ENCODE measurements at regions not wholly inside any gene's neighbourhood (a gene's known extent, or its start where the extent isn't known, plus 50 kb on each side); places are given as distances from the start of the nearest gene placed in this dataset.

DNA sequence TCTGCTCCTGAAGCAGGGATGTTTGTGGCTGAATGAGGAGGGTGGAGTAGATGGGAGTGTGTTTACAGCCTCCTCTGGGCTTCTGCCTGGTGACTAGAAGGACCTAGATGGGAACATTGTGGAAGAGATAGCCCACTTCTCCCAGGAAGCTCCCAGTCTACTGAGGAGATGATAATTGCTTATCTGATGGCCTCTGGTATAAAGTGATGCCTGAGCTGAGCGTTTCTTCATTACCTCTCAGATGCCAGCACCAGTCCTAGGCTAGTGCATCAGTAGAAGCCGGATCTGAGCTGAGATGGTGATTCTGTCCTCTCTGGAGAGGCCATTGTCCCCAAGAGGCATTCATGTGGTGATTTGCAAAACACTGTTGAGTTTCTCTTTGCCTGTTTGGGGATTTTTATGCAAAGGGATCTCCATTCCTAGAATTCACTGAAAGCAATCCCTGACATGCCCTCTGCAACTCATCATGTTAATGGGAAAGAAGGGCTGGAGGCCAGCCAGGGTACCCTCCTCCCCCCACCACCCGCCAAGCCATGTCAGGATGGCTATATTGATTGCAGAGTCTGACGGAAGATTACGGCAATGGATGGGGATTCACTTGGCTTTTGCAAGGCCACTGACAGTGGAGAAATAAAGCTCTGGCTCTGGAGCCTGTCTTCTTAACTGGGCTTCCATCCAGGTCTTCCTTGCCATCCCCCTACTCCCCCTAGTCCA is 166.4 kb upstream of the ROPN1 start:
- H3K4me1 Mint-ChIP-seq = no peaks in the 10 kb centered on the region
- no peak overlapping the region for H3K4me3 Mint-ChIP-seq
- Histone ChIP-seq H3K4me1 (ENCODE audit: control insufficient read depth in 1 of 2, extremely low read depth in 1 of 2, insufficient read depth in 2 of 2, low read length in 2 of 2) (no peaks in the 10 kb centered on the region), H3K9me3 (no peaks in the 10 kb centered on the region), H3K4me3 (ENCODE audit: control insufficient read depth in 1 of 2, extremely low read depth in 1 of 2, low read length in 1 of 2) (no peak overlapping the region), H3K36me3 (ENCODE audit: control insufficient read depth in 2 of 2, extremely low read depth in 1 of 2, insufficient read depth in 1 of 2, low read length in 1 of 2) (no peaks in the 10 kb centered on the region), H3K27ac (ENCODE audit: low read length) (no peak overlapping the region), H3K27me3 (replicated peaks in 1 of 2; ENCODE audit: control insufficient read depth in 2 of 2, extremely low read depth in 1 of 2, insufficient read depth in 2 of 2, low read length in 1 of 2) (peaks cover 0 to 4% of the 10 kb centered on the region in 2 experiments)
- ChIA-PET CTCF (no interaction called here), POLR2A (no interaction called here)
- 79% methylated on average over 4 of the region's 5 CpGs for WGBS (ENCODE audit: insufficient coverage)
- H3K27ac Mint-ChIP-seq = no peak overlapping the region
- ATAC-seq (replicated peaks in 1 of 4) = no peak
- H3K36me3 Mint-ChIP-seq = no peaks in the 10 kb centered on the region
- DNase-seq = no peak
- peaks cover 10 to 13% of the 10 kb centered on the region in 2 donors for H3K27me3 Mint-ChIP-seq
- no peaks in the 10 kb centered on the region for H3K9me3 Mint-ChIP-seq

- H3K27me3 Mint-ChIP-seq = peaks cover 9 to 10% of the 10 kb centered on the region in 2 donors
- no peaks in the 10 kb centered on the region for H3K36me3 ChIP-seq (ENCODE audit: control insufficient read depth in 2 of 2, extremely low read depth in 1 of 2, insufficient read depth in 1 of 2, low read length in 1 of 2)
- ChIA-PET POLR2A (no interaction called here), CTCF (no interaction called here)
- H3K36me3 Mint-ChIP-seq = no peaks in the 10 kb centered on the region
- 83% methylated on average over 1 of the region's 2 CpGs for whole genome bisulfite sequencing (ENCODE audit: insufficient coverage)
- H3K9me3 Mint-ChIP-seq = no peaks in the 10 kb centered on the region
- no peak for DNase-seq
- no peaks in the 10 kb centered on the region for H3K4me1 Mint-ChIP-seq
- no peak overlapping the region for H3K27ac ChIP-seq (ENCODE audit: low read length)
- ATAC-seq (replicated peaks in 1 of 4) = no peak
- no peak overlapping the region for H3K4me3 ChIP-seq (ENCODE audit: control insufficient read depth in 1 of 2, extremely low read depth in 1 of 2, low read length in 1 of 2)
- peaks cover 0 to 4% of the 10 kb centered on the region in 2 experiments for H3K27me3 ChIP-seq (replicated peaks in 1 of 2; ENCODE audit: control insufficient read depth in 2 of 2, extremely low read depth in 1 of 2, insufficient read depth in 2 of 2, low read length in 1 of 2)
- H3K4me3 Mint-ChIP-seq = no peak overlapping the region
- no peaks in the 10 kb centered on the region for H3K9me3 ChIP-seq
- H3K4me1 ChIP-seq (ENCODE audit: control insufficient read depth in 1 of 2, extremely low read depth in 1 of 2, insufficient read depth in 2 of 2, low read length in 2 of 2) = no peaks in the 10 kb centered on the region
- no peak overlapping the region for H3K27ac Mint-ChIP-seq
Observed at GRCh38 chr3:124161448-124161847, 169.5 kb upstream of the ROPN1 start.

- CTCF ChIA-PET = no interaction called here
- ATAC-seq (replicated peaks in 1 of 4) = no peak
- H3K9me3 ChIP-seq = no peaks in the 10 kb centered on the region
- no peak overlapping the region for H3K4me3 ChIP-seq (ENCODE audit: control insufficient read depth in 1 of 2, extremely low read depth in 1 of 2, low read length in 1 of 2)
- no peaks in the 10 kb centered on the region for H3K4me1 ChIP-seq (ENCODE audit: control insufficient read depth in 1 of 2, extremely low read depth in 1 of 2, insufficient read depth in 2 of 2, low read length in 2 of 2)
- Mint-ChIP-seq H3K36me3 (no peaks in the 10 kb centered on the region), H3K27me3 (no peaks in the 10 kb centered on the region), H3K4me3 (no peak overlapping the region), H3K27ac (no peak overlapping the region), H3K9me3 (no peaks in the 10 kb centered on the region), H3K4me1 (no peaks in the 10 kb centered on the region)
- POLR2A ChIA-PET = no interaction called here
- no peaks in the 10 kb centered on the region for H3K36me3 ChIP-seq (ENCODE audit: control insufficient read depth in 2 of 2, extremely low read depth in 1 of 2, insufficient read depth in 1 of 2, low read length in 1 of 2)
- DNase-seq = no peak
- H3K27me3 ChIP-seq (replicated peaks in 1 of 2; ENCODE audit: control insufficient read depth in 2 of 2, extremely low read depth in 1 of 2, insufficient read depth in 2 of 2, low read length in 1 of 2) = no peaks in the 10 kb centered on the region
- H3K27ac ChIP-seq (ENCODE audit: low read length) = no peak overlapping the region
Observed at GRCh38 chr3:124163689-124164088, 171.8 kb upstream of the ROPN1 start.

DNA sequence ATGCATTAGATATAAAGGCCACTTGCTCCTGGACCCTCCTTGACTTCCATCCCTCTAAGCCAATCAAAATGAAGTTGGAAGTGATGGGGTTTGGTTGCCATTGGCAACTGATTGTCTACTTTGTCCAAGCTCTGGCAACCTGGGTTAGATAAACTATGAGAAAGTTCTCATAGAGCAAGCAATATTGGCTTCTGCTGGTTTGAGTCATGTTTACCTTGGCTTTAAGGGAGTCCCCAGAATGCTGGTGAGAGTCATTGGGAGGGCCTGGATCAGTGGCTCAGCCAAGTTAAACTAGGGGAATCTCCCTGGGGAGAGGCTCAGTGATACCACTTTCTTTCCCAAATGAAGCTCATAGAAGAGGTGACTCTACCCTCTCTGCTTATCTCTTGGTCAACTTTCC is 176.3 kb upstream of the ROPN1 start:
- Mint-ChIP-seq H3K27me3 (no peaks in the 10 kb centered on the region), H3K4me1 (no peaks in the 10 kb centered on the region), H3K9me3 (no peaks in the 10 kb centered on the region), H3K36me3 (no peaks in the 10 kb centered on the region), H3K4me3 (no peak overlapping the region), H3K27ac (no peak overlapping the region)
- no peak for DNase-seq
- CTCF ChIA-PET = no interaction called here
- ATAC-seq (replicated peaks in 1 of 4) = no peak
- Histone ChIP-seq H3K27ac (ENCODE audit: low read length) (no peak overlapping the region), H3K36me3 (ENCODE audit: control insufficient read depth in 2 of 2, extremely low read depth in 1 of 2, insufficient read depth in 1 of 2, low read length in 1 of 2) (no peaks in the 10 kb centered on the region), H3K27me3 (replicated peaks in 1 of 2; ENCODE audit: control insufficient read depth in 2 of 2, extremely low read depth in 1 of 2, insufficient read depth in 2 of 2, low read length in 1 of 2) (no peaks in the 10 kb centered on the region), H3K4me3 (ENCODE audit: control insufficient read depth in 1 of 2, extremely low read depth in 1 of 2, low read length in 1 of 2) (no peak overlapping the region), H3K4me1 (ENCODE audit: control insufficient read depth in 1 of 2, extremely low read depth in 1 of 2, insufficient read depth in 2 of 2, low read length in 2 of 2) (no peaks in the 10 kb centered on the region), H3K9me3 (no peaks in the 10 kb centered on the region)
- POLR2A ChIA-PET = no interaction called here

- H3K27ac Mint-ChIP-seq = no peak overlapping the region
- no peaks in the 10 kb centered on the region for H3K4me1 Mint-ChIP-seq
- Histone ChIP-seq H3K27me3 (replicated peaks in 1 of 2; ENCODE audit: control insufficient read depth in 2 of 2, extremely low read depth in 1 of 2, insufficient read depth in 2 of 2, low read length in 1 of 2) (no peaks in the 10 kb centered on the region), H3K4me3 (ENCODE audit: control insufficient read depth in 1 of 2, extremely low read depth in 1 of 2, low read length in 1 of 2) (no peak overlapping the region), H3K27ac (ENCODE audit: low read length) (no peak overlapping the region), H3K4me1 (ENCODE audit: control insufficient read depth in 1 of 2, extremely low read depth in 1 of 2, insufficient read depth in 2 of 2, low read length in 2 of 2) (no peaks in the 10 kb centered on the region), H3K9me3 (no peaks in the 10 kb centered on the region), H3K36me3 (ENCODE audit: control insufficient read depth in 2 of 2, extremely low read depth in 1 of 2, insufficient read depth in 1 of 2, low read length in 1 of 2) (no peaks in the 10 kb centered on the region)
- POLR2A ChIA-PET = interaction anchor here in 1 of 2 donors (0.6 kb wide), 1 partner anchor 8 kb away, joined by 9 read pairs; no protein-coding TSS in a partner anchor
- WGBS (ENCODE audit: insufficient coverage) = no CpG with 5 or more reads among the region's 2 CpGs
- no peak overlapping the region for H3K4me3 Mint-ChIP-seq
- CTCF ChIA-PET = no interaction called here
- H3K36me3 Mint-ChIP-seq = no peaks in the 10 kb centered on the region
- DNase-seq (no peak), ATAC-seq (replicated peaks in 1 of 4) (no peak)
- peaks cover 0 to 1% of the 10 kb centered on the region in 2 donors for H3K27me3 Mint-ChIP-seq
- H3K9me3 Mint-ChIP-seq = peaks cover 0 to 3% (median 0%) of the 10 kb centered on the region in 3 donors
Observed at GRCh38 chr3:124172283-124172682, 180.4 kb upstream of the ROPN1 start.

GRCh38 chr3:124172816-124173215 is 180.9 kb upstream of the ROPN1 start:
- POLR2A ChIA-PET = interaction anchor here in 1 of 2 donors (0.7 kb wide), 1 partner anchor 391 kb away, joined by 4 read pairs; no protein-coding TSS in a partner anchor
- Histone ChIP-seq H3K36me3 (ENCODE audit: control insufficient read depth in 2 of 2, extremely low read depth in 1 of 2, insufficient read depth in 1 of 2, low read length in 1 of 2) (no peaks in the 10 kb centered on the region), H3K4me1 (ENCODE audit: control insufficient read depth in 1 of 2, extremely low read depth in 1 of 2, insufficient read depth in 2 of 2, low read length in 2 of 2) (no peaks in the 10 kb centered on the region), H3K27me3 (replicated peaks in 1 of 2; ENCODE audit: control insufficient read depth in 2 of 2, extremely low read depth in 1 of 2, insufficient read depth in 2 of 2, low read length in 1 of 2) (no peaks in the 10 kb centered on the region), H3K9me3 (no peaks in the 10 kb centered on the region), H3K4me3 (ENCODE audit: control insufficient read depth in 1 of 2, extremely low read depth in 1 of 2, low read length in 1 of 2) (no peak overlapping the region), H3K27ac (ENCODE audit: low read length) (no peak overlapping the region)
- DNase-seq (no peak), ATAC-seq (replicated peaks in 1 of 4) (no peak)
- Mint-ChIP-seq H3K4me3 (no peak overlapping the region), H3K27ac (no peak overlapping the region), H3K36me3 (no peaks in the 10 kb centered on the region), H3K4me1 (no peaks in the 10 kb centered on the region), H3K9me3 (peaks cover 0 to 3% (median 0%) of the 10 kb centered on the region in 3 donors), H3K27me3 (peaks cover 0 to 5% of the 10 kb centered on the region in 2 donors)
- CTCF ChIA-PET = no interaction called here

- no peak overlapping the region for H3K27ac ChIP-seq (ENCODE audit: low read length)
- H3K9me3 Mint-ChIP-seq = peaks cover 0 to 3% (median 0%) of the 10 kb centered on the region in 3 donors
- peaks cover 0 to 5% of the 10 kb centered on the region in 2 donors for H3K27me3 Mint-ChIP-seq
- ATAC-seq (replicated peaks in 1 of 4) (no peak), DNase-seq (no peak)
- H3K36me3 Mint-ChIP-seq = no peaks in the 10 kb centered on the region
- H3K27me3 ChIP-seq (replicated peaks in 1 of 2; ENCODE audit: control insufficient read depth in 2 of 2, extremely low read depth in 1 of 2, insufficient read depth in 2 of 2, low read length in 1 of 2) = no peaks in the 10 kb centered on the region
- POLR2A ChIA-PET = no interaction called here
- no peaks in the 10 kb centered on the region for H3K4me1 ChIP-seq (ENCODE audit: control insufficient read depth in 1 of 2, extremely low read depth in 1 of 2, insufficient read depth in 2 of 2, low read length in 2 of 2)
- no peaks in the 10 kb centered on the region for H3K4me1 Mint-ChIP-seq
- CTCF ChIA-PET = no interaction called here
- 36% methylated on average over 1 of the region's 3 CpGs for WGBS (ENCODE audit: insufficient coverage)
- no peak overlapping the region for H3K4me3 ChIP-seq (ENCODE audit: control insufficient read depth in 1 of 2, extremely low read depth in 1 of 2, low read length in 1 of 2)
- no peaks in the 10 kb centered on the region for H3K9me3 ChIP-seq
- H3K36me3 ChIP-seq (ENCODE audit: control insufficient read depth in 2 of 2, extremely low read depth in 1 of 2, insufficient read depth in 1 of 2, low read length in 1 of 2) = no peaks in the 10 kb centered on the region
- no peak overlapping the region for H3K4me3 Mint-ChIP-seq
- no peak overlapping the region for H3K27ac Mint-ChIP-seq
Observed at GRCh38 chr3:124174476-124174875, 182.6 kb upstream of the ROPN1 start.

Measured in T-cell (primary cell).